NCI-H1436 treated with DMSO at 0.1 percent for 48 hours (cell line): ENCODE measurements at regions not wholly inside any gene's neighbourhood (a gene's known extent, or its start where the extent isn't known, plus 50 kb on each side); places are given as distances from the start of the nearest gene placed in this dataset.
"Not testable (repeated sequence)": the region's sequence is repeated elsewhere in the genome, so short reads cannot be mapped to it uniquely, and the experiment has no call there.

Experiments
- DNase-seq: peaks from one replicate; lab custom pipeline; 2025; lab: John Stamatoyannopoulos, UW

DNA sequence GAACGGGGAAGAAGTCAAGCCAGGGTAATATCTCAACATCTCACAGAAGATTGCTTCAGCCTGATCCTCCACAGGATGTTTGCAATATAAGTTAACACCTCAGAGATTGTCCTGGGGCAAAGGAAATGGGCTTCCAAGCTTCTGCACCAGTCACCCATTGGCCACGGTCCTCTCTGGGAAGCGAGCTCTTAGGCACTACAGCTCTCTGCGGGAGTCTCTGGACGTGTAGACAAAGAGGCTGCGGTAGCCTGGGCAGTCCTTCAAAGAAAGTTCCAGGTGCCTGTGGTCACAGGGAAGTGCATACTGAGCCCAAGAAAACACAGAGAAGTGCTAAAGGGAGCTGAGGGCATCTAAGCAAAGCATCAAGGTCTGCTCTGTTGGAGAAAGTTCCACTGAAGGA lies 805.7 kb downstream of the DIAPH3 start:
- no peak for DNase-seq

- no peak for DNase-seq
These were observed 803.6 kb downstream of the DIAPH3 start for GRCh38 chr13:59360108-59360507.

GRCh38 chr13:59360916-59361315 lies 802.8 kb downstream of the DIAPH3 start:
- DNase-seq: no peak

- DNase-seq: no peak
These were observed 800.4 kb downstream of the DIAPH3 start for GRCh38 chr13:59363313-59363712.

DNA sequence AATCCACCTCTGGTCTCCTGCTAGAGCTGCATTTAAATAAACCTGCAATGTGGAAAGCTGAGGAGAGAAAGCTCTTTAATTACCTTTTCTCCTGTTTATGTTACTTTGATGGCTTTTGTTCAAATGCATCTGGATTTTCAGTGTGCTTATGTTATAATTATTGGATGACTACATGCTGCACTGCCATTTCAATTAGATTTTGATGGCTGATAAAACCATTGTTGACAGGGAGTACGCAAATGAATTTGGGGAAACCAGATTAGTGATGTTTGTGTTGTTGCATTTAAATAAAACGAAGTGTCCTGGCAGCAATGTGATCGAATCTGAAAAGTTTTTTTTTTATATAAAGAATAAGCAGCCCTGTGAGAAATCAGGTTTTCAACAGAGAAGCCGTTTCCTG lies 799.8 kb downstream of the DIAPH3 start:
- no peak for DNase-seq

DNA sequence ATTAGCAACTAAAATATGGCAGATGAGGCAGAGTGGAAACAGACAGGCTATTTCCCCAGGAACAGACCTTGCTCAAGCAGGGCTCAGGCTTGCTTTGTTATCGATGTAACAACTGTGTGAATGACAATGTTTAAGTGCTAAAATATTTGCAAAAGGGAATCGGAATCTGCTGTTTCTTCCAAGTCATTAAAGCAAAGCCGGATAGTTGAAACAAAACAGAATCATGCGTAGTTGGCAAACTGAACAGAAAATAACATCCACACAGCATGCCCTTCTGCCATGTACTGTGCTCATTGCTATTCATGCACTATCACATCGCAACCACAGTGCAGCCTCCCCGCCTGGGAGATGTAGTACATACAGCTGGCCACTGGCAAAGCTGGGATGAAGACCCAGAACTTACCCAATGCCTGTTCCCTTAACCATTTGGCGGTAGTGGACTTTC lies 799.1 kb downstream of the DIAPH3 start:
- no peak for DNase-seq

- DNase-seq: no peak
These were observed 796.3 kb downstream of the DIAPH3 start for GRCh38 chr13:59367467-59367866.

GRCh38 chr13:59367904-59368303 lies 795.8 kb downstream of the DIAPH3 start:
- no peak for DNase-seq

GRCh38 chr13:59368693-59369092 lies 795.0 kb downstream of the DIAPH3 start:
- no peak for DNase-seq

- DNase-seq: no peak
These were observed 792.5 kb downstream of the DIAPH3 start for GRCh38 chr13:59371229-59371628.

- no peak for DNase-seq
These were observed 790.4 kb downstream of the DIAPH3 start for GRCh38 chr13:59373341-59373740.

DNA sequence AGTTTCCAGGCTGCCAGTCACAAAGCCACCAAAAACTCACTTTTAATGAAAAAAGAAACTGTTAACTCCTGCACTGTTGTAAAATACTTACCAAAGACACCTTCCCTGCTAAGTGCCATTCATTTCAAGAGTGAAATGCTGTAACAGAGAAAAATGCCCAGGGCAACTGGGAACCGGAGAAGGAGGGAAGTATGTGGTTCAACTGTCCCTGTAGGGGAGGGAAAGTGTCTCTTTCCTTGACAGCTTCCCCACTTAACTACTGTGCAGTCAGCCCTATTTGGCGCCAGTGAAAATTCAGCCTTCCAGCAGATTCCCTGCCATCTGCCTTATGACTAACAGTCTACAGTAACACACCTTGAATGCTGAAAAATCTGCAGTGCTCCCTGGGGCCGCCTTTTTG lies 789.0 kb downstream of the DIAPH3 start:
- no peak for DNase-seq

- DNase-seq: no peak
These were observed 779.6 kb downstream of the DIAPH3 start for GRCh38 chr13:59384154-59384553.

- DNase-seq: peak; percentile 18
These were observed 772.0 kb downstream of the DIAPH3 start for GRCh38 chr13:59391696-59392095.

DNA sequence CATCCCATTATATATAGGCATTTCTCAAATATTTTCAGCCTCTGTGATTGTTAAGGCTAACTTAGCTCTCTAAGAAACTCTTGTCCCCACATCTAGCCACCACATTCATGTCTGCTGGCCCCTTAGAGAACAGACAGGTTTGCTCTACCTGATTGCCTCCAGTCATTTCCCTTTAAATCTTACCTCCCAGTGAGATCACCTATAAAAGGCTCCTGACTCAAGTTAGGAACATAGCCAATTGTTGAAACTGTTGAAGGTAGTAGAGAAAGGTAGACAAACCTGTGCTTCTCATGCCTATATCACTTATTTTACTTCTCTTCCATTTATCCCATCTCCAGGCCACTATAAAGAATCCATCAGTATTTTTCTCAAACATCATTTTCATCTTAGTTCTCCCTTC lies 771.4 kb downstream of the DIAPH3 start:
- no peak for DNase-seq

DNA sequence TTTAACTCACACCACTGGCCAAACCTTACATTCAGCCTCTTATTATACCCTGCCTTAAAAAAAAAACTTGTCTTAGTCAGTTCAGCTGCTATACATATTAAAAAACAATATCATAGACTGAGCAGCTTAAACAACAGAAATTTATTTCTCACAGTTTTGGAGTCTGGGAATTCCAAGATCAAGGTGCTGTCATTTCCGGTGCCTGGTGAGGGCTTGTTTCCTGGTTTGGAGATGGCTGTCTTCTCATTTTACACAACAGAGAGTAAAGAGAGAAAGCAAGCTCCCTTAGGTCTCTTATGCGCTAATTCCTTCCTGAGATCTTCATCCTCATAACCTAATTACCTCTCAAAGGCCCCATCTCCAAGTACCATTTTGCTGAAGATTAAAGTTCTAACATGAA lies 769.2 kb downstream of the DIAPH3 start:
- no peak for DNase-seq

- no peak for DNase-seq
These were observed 765.6 kb downstream of the DIAPH3 start for GRCh38 chr13:59398127-59398526.

DNA sequence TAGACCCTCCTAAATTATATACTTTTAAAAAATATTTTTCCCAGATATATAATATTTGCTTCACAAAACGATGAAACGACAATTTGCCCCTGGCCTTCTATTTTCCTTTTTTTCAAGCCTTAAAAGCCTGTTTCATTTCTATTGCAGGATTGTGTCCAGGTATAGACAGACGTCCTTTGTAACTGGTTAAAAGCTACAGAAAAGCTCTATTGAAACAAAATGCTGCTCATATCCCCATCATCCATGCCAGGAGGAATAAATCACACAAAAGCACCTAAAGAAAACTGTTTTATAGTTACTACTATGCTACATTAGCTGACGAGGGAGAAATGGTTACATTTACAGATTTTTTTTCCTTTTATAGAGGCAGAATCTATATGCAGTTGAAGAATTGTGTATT lies 765.1 kb downstream of the DIAPH3 start:
- no peak for DNase-seq

- no peak for DNase-seq
These were observed 764.2 kb downstream of the DIAPH3 start for GRCh38 chr13:59399513-59399912.

DNA sequence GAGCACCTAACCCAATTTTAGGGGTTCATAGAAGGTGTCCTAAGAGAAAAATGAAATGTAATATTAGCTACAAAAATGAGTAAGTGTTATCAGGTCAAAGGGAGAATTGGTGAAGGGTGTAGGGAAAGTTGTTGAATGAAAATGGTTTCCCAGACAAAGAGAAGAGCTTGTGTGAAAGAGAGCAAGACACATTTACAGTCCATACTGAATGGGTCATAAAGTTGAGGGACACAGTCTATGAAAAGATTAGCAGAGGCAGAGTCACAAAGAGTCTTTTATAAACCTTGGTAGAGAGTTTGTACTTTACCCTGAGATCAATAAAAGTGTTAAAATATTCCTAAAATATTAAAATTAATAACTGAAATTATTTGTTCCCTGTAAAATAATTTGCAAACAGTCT lies 759.4 kb downstream of the DIAPH3 start:
- no peak for DNase-seq

DNA sequence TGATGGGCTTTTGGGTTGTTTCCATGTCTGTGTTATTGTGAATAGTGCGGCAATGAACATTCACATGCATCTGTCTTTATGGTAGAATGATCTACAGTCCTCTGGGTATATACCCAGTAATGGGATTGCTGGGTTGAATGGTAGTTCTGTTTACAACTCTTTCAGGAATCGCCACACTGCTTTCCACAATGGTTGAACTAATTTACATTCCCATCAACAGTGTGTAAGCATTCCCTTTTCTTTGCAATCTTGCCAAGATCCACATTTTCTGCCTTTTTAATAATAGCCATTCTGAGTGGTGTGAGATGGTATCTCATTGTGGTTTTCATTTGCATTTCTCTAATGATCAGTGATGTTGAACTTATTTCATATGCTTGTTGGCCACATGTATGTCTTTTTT lies 756.5 kb downstream of the DIAPH3 start:
- DNase-seq: not testable (repeated sequence)

GRCh38 chr13:59408738-59409137 lies 755.0 kb downstream of the DIAPH3 start:
- DNase-seq: no peak

DNA sequence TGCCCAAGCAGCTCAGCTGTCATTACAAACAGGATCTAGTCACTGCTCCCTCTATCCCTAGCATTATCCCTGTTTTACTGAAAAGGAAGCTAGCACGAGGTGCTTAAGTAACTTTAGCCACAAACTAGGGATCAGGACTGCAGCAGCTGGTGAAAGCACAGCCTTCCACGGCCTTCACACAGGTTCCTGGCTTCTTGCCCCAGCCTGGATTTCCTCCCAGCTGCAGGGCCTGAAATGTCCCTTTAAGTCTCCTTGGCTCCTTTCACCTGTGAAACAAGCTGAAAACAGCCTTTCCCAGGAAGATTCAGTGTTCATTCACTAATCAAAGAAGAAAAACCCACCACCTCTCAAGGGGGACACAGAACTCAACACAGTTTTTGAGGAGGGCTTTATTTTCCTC lies 754.5 kb downstream of the DIAPH3 start:
- no peak for DNase-seq

DNA sequence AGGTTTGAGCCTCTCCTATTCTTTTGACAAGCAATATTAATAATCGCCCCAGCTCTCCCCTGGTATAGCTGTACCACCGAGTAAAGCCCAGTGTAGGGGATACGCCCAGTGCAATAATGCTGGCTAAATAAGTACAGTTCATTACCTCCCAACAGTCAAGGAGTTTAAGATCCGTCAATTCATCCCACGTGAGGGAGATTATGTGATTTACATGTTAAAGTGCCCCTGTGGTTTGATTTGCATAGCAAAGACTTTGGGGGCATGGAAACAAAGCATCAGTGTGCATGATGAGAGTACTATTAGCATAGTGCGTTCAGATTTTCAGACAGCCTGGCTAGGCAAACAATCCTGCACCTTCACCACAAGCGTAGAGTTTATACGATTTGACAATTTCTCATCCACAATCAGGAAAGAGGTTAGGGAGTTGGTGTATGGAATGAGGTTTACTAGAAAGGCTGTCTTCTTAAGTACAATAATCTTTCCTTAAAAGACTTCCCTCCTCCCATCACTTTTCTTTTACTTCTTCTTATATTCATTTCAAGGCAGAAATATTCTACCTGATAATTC lies 754.0 kb downstream of the DIAPH3 start:
- no peak for DNase-seq

- DNase-seq: no peak
These were observed 750.6 kb downstream of the DIAPH3 start for GRCh38 chr13:59413126-59413525.
